Activated CD8-positive, alpha-beta T cell treated with anti-CD3 and anti-CD28 coated beads, Interleukin-2, amount 10 ng/mL, durations not matched to agents 7 days and 5 days (primary cell): ENCODE measurements at regions not wholly inside any gene's neighbourhood (a gene's known extent, or its start where the extent isn't known, plus 50 kb on each side); places are given as distances from the start of the nearest gene placed in this dataset.

Experiments used
- ATAC-seq: fragments of 150-1000 bp; cut with Tn5 transposase; one replicate; pipeline ENCODE4 v1.10.0; 2021; ENCODE audit warnings: moderate library complexity
- CTCF ChIA-PET: fragments of 350-600 bp; sonication (Branson Sonifier 250); formaldehyde crosslinking; loops from one replicate; lab custom pipeline; 2021; ENCODE audit warnings: antibody characterized with exemption; lab: Charles Lee
- POLR2A ChIA-PET: fragments of 350-600 bp; sonication (Branson Sonifier 250); formaldehyde crosslinking; loops from one replicate; lab custom pipeline; 2021; ENCODE audit warnings: antibody characterized with exemption; lab: Charles Lee
- DNase-seq: peaks from one replicate; pipeline ENCODE4 v3.0.0-alpha.2; 2020
- H3K27ac Mint-ChIP-seq: one replicate; pipeline ENCODE4 v1.8.0; 2021; ENCODE audit warnings: mild to moderate bottlenecking, mixed read lengths
- H3K27me3 Mint-ChIP-seq: one replicate; pipeline ENCODE4 v1.8.0; 2021; ENCODE audit warnings: low read depth, mixed read lengths
- H3K36me3 Mint-ChIP-seq: one replicate; pipeline ENCODE4 v1.8.0; 2021; ENCODE audit warnings: low read depth, mixed read lengths
- H3K4me1 Mint-ChIP-seq: one replicate; pipeline ENCODE4 v1.8.0; 2021; ENCODE audit warnings: low read depth, mixed read lengths
- H3K4me3 Mint-ChIP-seq: one replicate; pipeline ENCODE4 v1.8.0; 2021; ENCODE audit warnings: mild to moderate bottlenecking, mixed read lengths
- H3K9me3 Mint-ChIP-seq: one replicate; pipeline ENCODE4 v1.8.0; 2022; ENCODE audit warnings: mixed read lengths; ENCODE audit not compliant: insufficient read depth

DNA sequence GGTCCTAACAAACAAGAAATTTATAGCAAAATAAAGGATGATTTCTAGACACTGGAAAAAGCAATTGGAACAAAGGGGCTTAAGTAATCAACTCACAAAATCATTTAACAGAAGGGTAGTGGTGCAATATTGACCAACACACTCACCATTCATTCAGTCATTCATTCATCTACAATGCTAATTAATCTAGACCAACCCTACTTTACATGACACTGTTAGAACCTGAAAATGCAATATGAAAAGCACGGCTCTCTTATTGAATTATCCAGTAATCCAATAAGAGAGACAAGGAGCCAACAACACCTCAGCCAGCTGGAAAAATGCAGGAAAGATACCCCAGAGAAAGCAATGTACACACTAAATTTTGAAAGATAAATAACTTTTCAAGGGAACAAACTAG lies 310.8 kb upstream of the NR5A2 start:
- Mint-ChIP-seq H3K27me3 (peaks cover 17% of the 10 kb centered on the region), H3K9me3 (peaks cover 3% of the 10 kb centered on the region), H3K4me3 (no peak overlapping the region), H3K36me3 (no peaks in the 10 kb centered on the region), H3K27ac (no peak overlapping the region), H3K4me1 (no peaks in the 10 kb centered on the region)
- ChIA-PET POLR2A (no interaction called here), CTCF (no interaction called here)
- ATAC-seq (no peak), DNase-seq (no peak)

DNA sequence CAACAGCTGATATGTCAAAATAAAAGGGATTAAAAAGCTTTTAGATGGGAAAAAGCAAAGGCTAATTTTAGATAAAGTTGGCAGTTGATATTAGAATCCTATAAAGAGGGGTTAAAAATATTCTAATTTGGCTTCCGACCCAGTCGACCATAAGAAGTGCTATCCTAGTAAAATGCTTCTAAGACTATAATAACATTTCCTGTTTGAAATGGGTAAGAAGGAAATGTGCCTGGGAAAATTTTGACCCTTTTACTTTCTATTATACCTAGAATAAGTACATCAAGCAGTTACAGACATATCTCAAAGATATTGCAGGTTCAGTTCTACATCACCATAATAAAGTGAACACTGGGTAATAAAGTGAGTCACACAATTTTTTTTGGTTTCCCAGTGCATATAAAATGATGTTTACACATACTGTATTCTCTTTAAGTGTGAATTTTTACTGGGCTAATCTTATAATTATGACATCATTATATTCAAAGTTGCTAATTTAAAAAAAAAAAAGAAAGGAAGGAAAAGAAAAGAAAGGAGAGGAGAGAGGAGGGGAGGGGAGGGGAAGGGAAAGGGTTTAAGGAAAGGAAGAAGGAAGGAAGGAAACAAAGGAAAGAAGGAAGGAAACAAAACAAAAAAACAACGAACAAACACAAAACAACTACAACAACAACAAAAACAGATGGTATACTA lies 308.2 kb upstream of the NR5A2 start:
- CTCF ChIA-PET = no interaction called here
- no peaks in the 10 kb centered on the region for H3K4me1 Mint-ChIP-seq
- no peak for ATAC-seq
- POLR2A ChIA-PET = no interaction called here
- H3K9me3 Mint-ChIP-seq = no peaks in the 10 kb centered on the region
- H3K36me3 Mint-ChIP-seq = no peaks in the 10 kb centered on the region
- no peak for DNase-seq
- peaks cover 9% of the 10 kb centered on the region for H3K27me3 Mint-ChIP-seq
- H3K4me3 Mint-ChIP-seq = no peak overlapping the region
- H3K27ac Mint-ChIP-seq = no peak overlapping the region

DNA sequence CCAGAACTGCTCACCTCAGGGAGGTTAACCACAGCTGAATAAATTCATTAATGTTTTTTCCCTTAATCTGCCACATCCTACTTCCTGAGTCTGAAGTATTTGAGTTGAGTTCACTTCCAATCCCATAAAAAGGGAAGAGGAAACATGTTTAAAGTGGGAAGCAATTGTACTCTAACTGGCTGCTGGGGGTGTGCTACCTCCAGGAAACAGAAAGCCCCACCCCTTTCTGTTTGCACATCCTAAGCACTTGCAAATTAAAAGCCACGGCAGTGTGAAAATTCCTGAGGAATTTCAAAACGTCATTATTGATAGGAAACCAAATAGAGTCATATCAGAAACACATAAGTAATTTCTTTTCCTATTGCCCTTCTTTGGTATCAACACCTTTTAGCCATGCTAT lies 307.0 kb upstream of the NR5A2 start:
- H3K27ac Mint-ChIP-seq = no peak overlapping the region
- ChIA-PET CTCF (no interaction called here), POLR2A (no interaction called here)
- H3K36me3 Mint-ChIP-seq = no peaks in the 10 kb centered on the region
- DNase-seq (no peak), ATAC-seq (no peak)
- peaks cover 5% of the 10 kb centered on the region for H3K4me1 Mint-ChIP-seq
- no peak overlapping the region for H3K4me3 Mint-ChIP-seq
- H3K27me3 Mint-ChIP-seq = peaks cover 9% of the 10 kb centered on the region
- no peaks in the 10 kb centered on the region for H3K9me3 Mint-ChIP-seq

DNA sequence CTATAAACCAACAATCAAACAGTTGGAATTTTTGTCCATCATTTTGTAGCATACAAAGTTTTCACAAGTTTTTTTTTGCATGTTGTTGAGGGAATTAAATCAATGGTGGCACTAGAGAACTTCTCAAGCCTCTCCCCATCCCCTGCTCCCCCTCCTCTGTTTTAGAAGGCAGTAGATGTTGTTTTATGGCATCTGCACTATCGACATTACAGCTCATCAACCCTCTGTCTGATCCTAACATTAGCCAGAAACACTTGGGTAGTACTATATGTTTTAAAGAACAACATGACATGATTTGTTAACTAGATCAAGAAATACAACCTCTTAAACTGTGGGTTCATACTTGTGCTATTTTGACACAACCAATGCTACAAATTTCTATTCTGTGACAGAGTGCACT lies 306.5 kb upstream of the NR5A2 start:
- H3K4me1 Mint-ChIP-seq = peaks cover 5% of the 10 kb centered on the region
- H3K36me3 Mint-ChIP-seq = no peaks in the 10 kb centered on the region
- H3K27me3 Mint-ChIP-seq = peaks cover 9% of the 10 kb centered on the region
- no peak overlapping the region for H3K4me3 Mint-ChIP-seq
- DNase-seq (no peak), ATAC-seq (no peak)
- CTCF ChIA-PET = no interaction called here
- H3K27ac Mint-ChIP-seq = no peak overlapping the region
- no peaks in the 10 kb centered on the region for H3K9me3 Mint-ChIP-seq
- POLR2A ChIA-PET = no interaction called here

DNA sequence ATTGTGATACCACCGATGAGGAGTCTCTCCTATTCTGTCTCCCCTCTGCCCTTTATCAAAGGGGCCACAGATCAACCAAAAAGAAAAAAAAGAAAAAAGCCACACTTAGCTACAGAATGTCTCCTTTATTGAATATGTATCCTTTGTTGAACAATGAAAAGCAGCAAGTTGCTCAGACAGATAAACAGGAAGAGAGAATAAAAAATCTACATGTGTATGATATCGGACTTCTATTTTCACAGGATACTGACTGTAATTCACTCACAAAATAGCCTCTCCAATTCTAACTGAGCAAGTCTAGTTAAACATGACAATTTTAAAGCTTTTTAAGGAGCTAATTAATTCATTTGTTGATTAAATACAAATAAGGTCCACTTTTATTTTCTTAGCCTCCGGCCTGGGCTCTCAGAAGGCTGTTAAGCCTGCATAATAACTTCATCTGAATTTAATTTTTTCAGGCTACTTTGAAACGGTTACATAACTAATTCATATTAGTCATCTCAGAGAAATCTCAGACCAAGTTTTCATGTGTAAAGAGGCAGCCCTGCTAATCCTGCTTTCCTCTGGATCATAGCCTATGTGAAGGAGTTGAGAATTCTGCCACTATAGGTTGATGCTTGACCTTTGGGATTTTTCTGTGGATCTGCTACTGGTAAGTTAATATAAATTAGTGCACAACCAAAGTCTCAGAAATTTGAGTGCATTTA lies 304.1 kb upstream of the NR5A2 start:
- Mint-ChIP-seq H3K27me3 (peaks cover 2% of the 10 kb centered on the region), H3K4me1 (peaks cover 5% of the 10 kb centered on the region), H3K27ac (no peak overlapping the region), H3K4me3 (no peak overlapping the region), H3K36me3 (no peaks in the 10 kb centered on the region), H3K9me3 (no peaks in the 10 kb centered on the region)
- no peak for DNase-seq
- CTCF ChIA-PET = no interaction called here
- ATAC-seq = no peak
- POLR2A ChIA-PET = no interaction called here

DNA sequence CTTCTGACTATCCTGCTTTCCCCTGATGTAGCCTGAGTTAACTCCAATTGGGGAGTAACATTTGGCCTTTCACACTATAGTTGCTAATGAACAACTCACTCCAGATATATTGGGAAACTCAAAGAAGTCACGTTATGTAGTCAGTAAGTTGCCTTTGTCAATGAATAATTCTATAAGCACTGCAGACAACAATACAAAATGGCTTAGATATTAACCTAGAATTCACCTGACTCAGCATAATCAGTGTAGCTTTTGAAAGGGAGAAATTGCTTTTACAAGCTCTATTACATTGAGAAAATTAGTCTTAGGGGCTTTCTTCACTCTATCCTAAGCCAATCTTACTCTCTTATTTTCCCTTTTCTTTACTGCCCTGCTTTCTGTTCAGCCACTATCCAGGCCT lies 303.5 kb upstream of the NR5A2 start:
- peaks cover 2% of the 10 kb centered on the region for H3K27me3 Mint-ChIP-seq
- H3K9me3 Mint-ChIP-seq = no peaks in the 10 kb centered on the region
- DNase-seq (no peak), ATAC-seq (no peak)
- H3K36me3 Mint-ChIP-seq = no peaks in the 10 kb centered on the region
- H3K4me1 Mint-ChIP-seq = peaks cover 5% of the 10 kb centered on the region
- ChIA-PET CTCF (no interaction called here), POLR2A (no interaction called here)
- H3K27ac Mint-ChIP-seq = no peak overlapping the region
- no peak overlapping the region for H3K4me3 Mint-ChIP-seq

DNA sequence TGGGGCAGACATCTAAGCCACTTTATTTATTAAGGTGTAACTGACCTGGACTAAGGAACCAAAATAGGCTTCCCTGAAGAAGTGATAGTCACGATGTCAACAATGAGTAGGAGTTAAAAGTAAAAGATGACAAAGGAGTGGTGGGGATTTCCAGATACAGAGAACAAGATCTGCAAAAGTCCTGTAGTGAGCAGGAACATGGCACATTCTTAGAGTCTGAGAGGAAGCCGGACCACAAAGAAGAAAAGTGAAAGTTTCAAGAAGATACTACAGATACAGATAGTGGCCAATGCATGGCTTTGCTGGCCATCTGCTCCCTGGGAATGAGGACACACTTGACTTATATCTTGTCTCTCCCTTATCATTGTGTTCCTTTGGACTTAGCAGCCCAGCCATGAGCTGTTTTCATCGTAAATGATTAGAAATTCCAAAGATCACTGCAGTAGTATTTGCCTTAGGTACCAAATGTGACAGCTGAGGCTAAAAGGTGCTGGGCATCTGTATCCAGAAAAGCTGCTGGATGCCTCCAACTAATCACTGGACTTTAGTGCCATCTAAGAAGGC lies 302.4 kb upstream of the NR5A2 start:
- Mint-ChIP-seq H3K27me3 (peaks cover under 1% of the 10 kb centered on the region), H3K4me3 (no peak overlapping the region), H3K27ac (no peak overlapping the region), H3K9me3 (no peaks in the 10 kb centered on the region), H3K4me1 (peaks cover 5% of the 10 kb centered on the region), H3K36me3 (no peaks in the 10 kb centered on the region)
- ChIA-PET POLR2A (no interaction called here), CTCF (no interaction called here)
- DNase-seq (no peak), ATAC-seq (no peak)

DNA sequence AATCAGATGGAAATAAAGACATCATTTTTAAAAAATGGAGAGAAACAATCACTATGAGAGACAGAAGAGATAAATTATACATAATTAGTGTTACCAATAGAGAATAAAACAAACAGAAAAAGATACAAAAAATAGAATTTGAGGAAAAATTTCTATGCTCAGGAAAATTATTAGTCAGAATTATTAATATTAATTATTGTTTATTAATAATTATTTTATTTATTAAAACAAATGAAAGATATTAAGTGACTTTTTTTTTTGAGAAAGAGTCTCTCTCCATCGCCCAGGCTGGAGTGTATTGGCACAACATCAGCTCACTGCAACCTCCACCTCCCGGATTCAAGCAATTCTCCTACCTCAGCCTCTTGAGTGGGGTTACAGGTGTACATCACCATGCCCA lies 299.8 kb upstream of the NR5A2 start:
- no peak overlapping the region for H3K27ac Mint-ChIP-seq
- H3K9me3 Mint-ChIP-seq = no peaks in the 10 kb centered on the region
- no peak overlapping the region for H3K4me3 Mint-ChIP-seq
- no peak for DNase-seq
- ChIA-PET CTCF (no interaction called here), POLR2A (no interaction called here)
- H3K27me3 Mint-ChIP-seq = no peaks in the 10 kb centered on the region
- ATAC-seq = no peak
- peaks cover 5% of the 10 kb centered on the region for H3K4me1 Mint-ChIP-seq
- H3K36me3 Mint-ChIP-seq = no peaks in the 10 kb centered on the region

DNA sequence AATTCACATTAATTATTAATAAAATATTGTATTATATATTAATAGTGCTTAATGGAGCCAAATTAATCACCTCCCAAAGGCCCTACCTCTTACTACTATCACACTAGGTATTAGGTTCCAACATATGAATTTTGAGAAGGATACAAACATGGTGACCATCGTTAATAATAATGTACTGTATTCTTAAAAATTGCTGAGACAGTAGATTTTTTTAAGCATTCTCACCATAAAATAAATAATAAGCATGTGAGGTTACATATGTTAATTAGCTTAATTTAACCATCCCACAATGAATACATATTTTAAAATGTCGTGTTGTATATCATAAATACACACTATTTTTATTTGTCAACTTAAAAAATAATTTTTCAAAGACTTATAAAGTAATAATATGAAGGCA lies 299.2 kb upstream of the NR5A2 start:
- H3K27me3 Mint-ChIP-seq = no peaks in the 10 kb centered on the region
- no peaks in the 10 kb centered on the region for H3K9me3 Mint-ChIP-seq
- peaks cover 5% of the 10 kb centered on the region for H3K4me1 Mint-ChIP-seq
- no peak overlapping the region for H3K27ac Mint-ChIP-seq
- H3K4me3 Mint-ChIP-seq = no peak overlapping the region
- DNase-seq = no peak
- CTCF ChIA-PET = no interaction called here
- H3K36me3 Mint-ChIP-seq = no peaks in the 10 kb centered on the region
- no peak for ATAC-seq
- POLR2A ChIA-PET = no interaction called here

DNA sequence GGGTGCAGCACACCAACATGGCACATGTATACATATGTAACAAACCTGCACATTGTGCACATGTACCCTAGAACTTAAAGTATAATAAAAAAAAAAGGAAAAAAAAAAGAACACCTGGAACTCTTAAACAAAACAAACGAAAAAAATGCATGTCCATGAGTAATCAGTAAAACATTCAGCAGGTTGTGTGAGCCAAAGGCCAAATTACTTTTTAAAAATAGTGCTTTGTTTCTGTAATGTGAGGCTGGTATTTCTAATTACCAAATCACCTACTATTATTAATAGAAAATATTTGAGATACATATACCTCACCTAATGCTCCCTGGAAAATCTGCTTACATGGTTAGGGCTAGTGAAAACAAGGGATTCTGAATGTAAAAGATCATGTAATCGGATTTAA lies 294.4 kb upstream of the NR5A2 start:
- Mint-ChIP-seq H3K4me3 (no peak overlapping the region), H3K27me3 (peaks cover 2% of the 10 kb centered on the region), H3K36me3 (no peaks in the 10 kb centered on the region), H3K4me1 (no peaks in the 10 kb centered on the region), H3K9me3 (no peaks in the 10 kb centered on the region), H3K27ac (no peak overlapping the region)
- POLR2A ChIA-PET = no interaction called here
- no peak for DNase-seq
- no peak for ATAC-seq
- CTCF ChIA-PET = no interaction called here

DNA sequence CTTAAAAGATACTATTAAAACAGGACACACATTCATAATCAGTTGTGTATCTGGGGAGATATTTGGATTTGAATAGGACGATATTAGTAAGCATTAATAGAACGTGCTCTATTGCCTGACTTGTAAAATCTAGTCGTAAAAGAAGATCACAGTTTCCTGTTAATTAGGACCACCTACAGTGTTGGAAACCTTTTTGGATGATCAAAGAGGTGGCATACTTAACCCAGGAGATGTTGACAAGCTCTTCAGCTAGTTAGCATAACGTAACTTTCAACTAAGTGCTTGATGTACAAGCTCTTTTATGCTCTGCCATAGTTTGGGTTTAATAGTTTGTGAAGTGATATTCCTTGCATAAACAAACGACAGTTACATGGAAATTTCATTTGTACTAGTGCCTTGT lies 293.3 kb upstream of the NR5A2 start:
- H3K27me3 Mint-ChIP-seq = peaks cover 2% of the 10 kb centered on the region

DNA sequence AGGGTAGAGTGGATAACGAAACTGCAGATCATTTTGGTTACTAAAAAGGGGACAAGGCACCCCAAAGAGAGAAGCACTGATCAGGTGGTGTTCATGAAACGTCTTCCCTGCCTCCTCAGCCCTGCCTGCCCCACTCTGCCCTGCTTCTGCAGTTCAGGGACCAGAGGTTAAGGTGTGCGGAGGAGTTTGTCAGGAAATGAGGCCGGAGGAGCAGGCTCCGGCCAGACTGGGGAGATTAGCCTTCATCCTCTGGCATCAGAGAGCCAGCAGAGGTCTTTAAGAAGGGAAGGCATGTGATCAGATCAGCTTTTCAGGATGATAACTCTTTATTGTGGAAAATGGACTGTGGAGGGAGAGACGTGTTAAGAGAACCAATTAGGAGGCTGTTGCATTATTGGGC lies 291.9 kb upstream of the NR5A2 start:
- Mint-ChIP-seq H3K9me3 (no peaks in the 10 kb centered on the region), H3K4me3 (no peak overlapping the region), H3K27ac (no peak overlapping the region), H3K27me3 (peaks cover 6% of the 10 kb centered on the region), H3K4me1 (no peaks in the 10 kb centered on the region), H3K36me3 (no peaks in the 10 kb centered on the region)
- ATAC-seq (no peak), DNase-seq (no peak)
- ChIA-PET CTCF (no interaction called here), POLR2A (no interaction called here)

More for the DNA sequence above, 293.3 kb upstream of the NR5A2 start:
- H3K27ac Mint-ChIP-seq = no peak overlapping the region
- no peaks in the 10 kb centered on the region for H3K4me1 Mint-ChIP-seq
- ATAC-seq (no peak), DNase-seq (no peak)
- H3K4me3 Mint-ChIP-seq = no peak overlapping the region
- ChIA-PET POLR2A (no interaction called here), CTCF (no interaction called here)
- H3K36me3 Mint-ChIP-seq = no peaks in the 10 kb centered on the region
- H3K9me3 Mint-ChIP-seq = no peaks in the 10 kb centered on the region
